Prostate gland (tissue), 2 donors: ENCODE measurements at regions not wholly inside any gene's neighbourhood (a gene's known extent, or its start where the extent isn't known, plus 50 kb on each side); places are given as distances from the start of the nearest gene placed in this dataset.

ENCODE experiments used
- DNase-seq: peaks from one replicate; pipeline ENCODE4 v3.0.0-alpha.2; 2019; ENCODE audit warnings: low spot score
- H3K27ac ChIP-seq, 2 donors: fragments of 200-600 bp; sonication (generic); 2 replicates each; pipeline ENCODE4 v1.5.1; 2017 to 2019
- H3K27me3 ChIP-seq: fragments of 200-600 bp; sonication (generic); replicated peaks from 2 replicates; pipeline ENCODE4 v1.5.1; 2019; ENCODE audit not compliant: insufficient read depth
- H3K36me3 ChIP-seq, 2 donors: fragments of 200-600 bp; sonication (generic); 1 replicate in 1 of 2; 2 replicates in 1 of 2; pipeline versions ENCODE4 v1.5.1 to v1.8.1; 2017 to 2019
- H3K4me1 ChIP-seq: fragments of 200-600 bp; sonication (generic); replicated peaks from 2 replicates; pipeline ENCODE4 v1.5.1; 2019
- H3K4me3 ChIP-seq, 2 donors: fragments of 200-600 bp; sonication (generic); 2 replicates each; pipeline ENCODE4 v1.5.1; 2017 to 2019
- H3K9me3 ChIP-seq: fragments of 200-600 bp; sonication (generic); 2 replicates; pipeline ENCODE4 v1.5.1; 2017
- POLR2A ChIP-seq: fragments of 450-650 bp; IDR thresholded peaks from one replicate; pipeline ENCODE4 v1.6.1; 2016; ENCODE audit warnings: antibody characterized with exemption, mild to moderate bottlenecking
- POLR2AphosphoS5 ChIP-seq: sonication (generic); formaldehyde crosslinking; IDR thresholded peaks from one replicate; pipeline ENCODE4 v1.6.1; 2017; ENCODE audit warnings: antibody characterized with exemption
- WGBS: methylation state at CpG from one replicate; pipeline ENCODE4 v1.1.5; 2018; 5-methylcytosine and 5-hydroxymethylcytosine counted together
- intact Hi-C: fragments of 100-400 bp; cut with DNase I; formaldehyde crosslinking; loops from one replicate; pipeline ENCODE4 v1.14.2; 2022
- TF ChIP-seq, protein P1 (sequence below), 4 experiments: fragments of 200-600 bp in 2 of 4; fragments of 450-650 bp in 2 of 4; sonication (generic) in 2 of 4; IDR thresholded peaks; 1 replicate in 3 of 4; 2 replicates in 1 of 4; pipeline ENCODE4 v1.5.1; 2016 to 2019; ENCODE audit warnings: antibody characterized with exemption in 4 of 4, mild to moderate bottlenecking in 2 of 4, moderate library complexity in 2 of 4

DNA sequence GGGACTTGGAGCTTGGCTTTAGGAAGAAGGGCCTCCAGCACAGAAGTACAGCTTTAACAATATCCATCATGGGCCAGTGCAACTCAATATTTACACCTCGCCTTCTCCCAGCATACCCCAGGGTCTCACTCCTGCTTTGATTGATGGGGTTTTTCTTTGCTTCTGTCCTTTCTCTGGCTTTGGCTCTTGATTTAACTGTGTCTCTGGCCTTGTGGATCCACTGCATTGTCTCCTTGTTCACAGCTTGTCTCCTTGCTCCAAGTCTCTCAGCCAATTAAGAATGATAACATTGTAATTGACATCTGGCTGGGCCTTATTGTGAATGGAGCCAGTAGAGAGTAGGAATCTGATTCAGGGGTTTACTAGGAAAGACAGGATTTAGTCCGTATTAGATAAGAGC, 1019.5 kb downstream of the TMEM182 start:
- no peak overlapping the region for H3K27ac ChIP-seq
- no peaks in the 10 kb centered on the region for H3K27me3 ChIP-seq
- no peak for DNase-seq
- no peaks in the 10 kb centered on the region for H3K4me1 ChIP-seq
- H3K36me3 ChIP-seq = no peaks in the 10 kb centered on the region
- no peak for TF ChIP-seq POLR2A
- TF ChIP-seq POLR2AphosphoS5 = no peak
- TF ChIP-seq, protein P1, sequence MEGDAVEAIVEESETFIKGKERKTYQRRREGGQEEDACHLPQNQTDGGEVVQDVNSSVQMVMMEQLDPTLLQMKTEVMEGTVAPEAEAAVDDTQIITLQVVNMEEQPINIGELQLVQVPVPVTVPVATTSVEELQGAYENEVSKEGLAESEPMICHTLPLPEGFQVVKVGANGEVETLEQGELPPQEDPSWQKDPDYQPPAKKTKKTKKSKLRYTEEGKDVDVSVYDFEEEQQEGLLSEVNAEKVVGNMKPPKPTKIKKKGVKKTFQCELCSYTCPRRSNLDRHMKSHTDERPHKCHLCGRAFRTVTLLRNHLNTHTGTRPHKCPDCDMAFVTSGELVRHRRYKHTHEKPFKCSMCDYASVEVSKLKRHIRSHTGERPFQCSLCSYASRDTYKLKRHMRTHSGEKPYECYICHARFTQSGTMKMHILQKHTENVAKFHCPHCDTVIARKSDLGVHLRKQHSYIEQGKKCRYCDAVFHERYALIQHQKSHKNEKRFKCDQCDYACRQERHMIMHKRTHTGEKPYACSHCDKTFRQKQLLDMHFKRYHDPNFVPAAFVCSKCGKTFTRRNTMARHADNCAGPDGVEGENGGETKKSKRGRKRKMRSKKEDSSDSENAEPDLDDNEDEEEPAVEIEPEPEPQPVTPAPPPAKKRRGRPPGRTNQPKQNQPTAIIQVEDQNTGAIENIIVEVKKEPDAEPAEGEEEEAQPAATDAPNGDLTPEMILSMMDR (IDR thresholded peaks at IDR 0.05) = no peak
- 87% methylated on average over 2 of the region's 2 CpGs for WGBS
- no peaks in the 10 kb centered on the region for H3K9me3 ChIP-seq
- intact Hi-C loops = no loop called here
- H3K4me3 ChIP-seq = no peak overlapping the region

DNA sequence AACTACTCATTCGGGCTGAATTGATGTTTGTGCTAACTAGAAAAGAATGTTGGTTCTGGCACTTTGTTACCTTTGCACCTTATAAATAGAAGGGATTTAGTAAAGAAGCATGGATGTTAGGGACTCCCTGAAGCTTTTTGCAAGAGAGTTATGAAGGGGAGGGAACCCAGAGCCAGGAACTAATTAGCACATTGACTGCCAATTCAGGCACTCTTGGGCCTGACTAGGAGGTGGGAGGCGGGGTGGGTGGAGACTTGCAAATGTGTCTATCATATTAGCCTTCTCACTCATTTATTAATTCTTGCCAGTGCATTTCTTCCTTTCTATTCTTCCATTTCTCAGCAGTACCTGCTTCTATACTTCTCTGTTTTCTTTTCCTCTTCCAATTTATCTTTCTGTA, 1022.4 kb downstream of the TMEM182 start:
- Histone ChIP-seq H3K36me3 (no peaks in the 10 kb centered on the region), H3K4me3 (no peak overlapping the region), H3K9me3 (no peaks in the 10 kb centered on the region), H3K4me1 (no peaks in the 10 kb centered on the region), H3K27ac (no peak overlapping the region), H3K27me3 (no peaks in the 10 kb centered on the region)
- intact Hi-C loops = no loop called here
- 57% methylated on average over 2 of the region's 2 CpGs for WGBS
- DNase-seq = no peak
- TF ChIP-seq, protein P1 (IDR thresholded peaks at IDR 0.05) = no peak
- TF ChIP-seq POLR2A = no peak
- TF ChIP-seq POLR2AphosphoS5 = no peak

DNA sequence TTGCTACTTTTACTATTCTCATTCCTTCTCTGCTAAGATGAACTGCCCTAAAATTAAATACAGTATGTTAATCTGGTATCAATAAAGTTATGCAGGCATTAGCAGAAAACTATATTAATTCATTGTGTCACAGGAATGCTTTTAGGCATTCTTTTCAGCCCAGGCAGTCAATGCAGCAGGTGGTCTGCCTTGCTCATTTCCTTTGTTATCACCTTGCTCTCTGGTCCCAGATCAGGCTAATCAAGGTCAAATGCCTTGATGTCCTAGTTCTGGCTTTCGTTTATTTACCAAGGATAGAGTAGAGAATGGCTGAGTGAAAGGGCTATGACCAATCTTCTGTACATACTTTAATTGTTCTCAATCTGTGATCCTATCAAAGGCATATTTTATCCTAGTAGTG, 1023.6 kb downstream of the TMEM182 start:
- WGBS = 48% methylated on average over 1 of the region's 1 CpG
- Histone ChIP-seq H3K4me3 (no peak overlapping the region), H3K36me3 (no peaks in the 10 kb centered on the region), H3K27ac (no peak overlapping the region), H3K9me3 (no peaks in the 10 kb centered on the region), H3K27me3 (no peaks in the 10 kb centered on the region), H3K4me1 (no peaks in the 10 kb centered on the region)
- intact Hi-C loops = no loop called here
- TF ChIP-seq POLR2A (no peak), POLR2AphosphoS5 (no peak)
- TF ChIP-seq, protein P1 (IDR thresholded peaks at IDR 0.05) = no peak
- no peak for DNase-seq

DNA sequence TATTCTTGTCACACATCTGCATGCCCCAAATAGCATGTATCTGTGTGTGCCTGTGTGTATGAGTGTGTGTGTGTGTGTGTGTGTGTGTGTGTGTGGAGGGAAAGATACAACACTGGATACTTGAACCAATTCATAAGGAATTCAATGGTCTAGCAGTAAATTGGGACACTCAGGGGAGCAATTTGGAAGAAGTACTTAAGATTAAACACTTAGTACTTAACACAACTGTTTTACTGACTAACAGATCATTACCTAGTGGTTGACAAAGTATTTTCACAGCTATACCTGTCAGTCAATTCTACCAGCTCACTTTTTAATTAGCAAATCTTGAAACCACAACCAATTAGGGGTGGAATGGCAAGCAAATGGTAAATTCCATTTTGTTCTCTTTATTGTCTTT, 1024.1 kb downstream of the TMEM182 start:
- no peaks in the 10 kb centered on the region for H3K36me3 ChIP-seq
- intact Hi-C loops = no loop called here
- no peaks in the 10 kb centered on the region for H3K9me3 ChIP-seq
- no peaks in the 10 kb centered on the region for H3K4me1 ChIP-seq
- no peaks in the 10 kb centered on the region for H3K27me3 ChIP-seq
- DNase-seq = no peak
- no peak for TF ChIP-seq POLR2AphosphoS5
- TF ChIP-seq POLR2A = no peak
- TF ChIP-seq, protein P1 (IDR thresholded peaks at IDR 0.05) = no peak
- no peak overlapping the region for H3K4me3 ChIP-seq
- H3K27ac ChIP-seq = no peak overlapping the region

DNA sequence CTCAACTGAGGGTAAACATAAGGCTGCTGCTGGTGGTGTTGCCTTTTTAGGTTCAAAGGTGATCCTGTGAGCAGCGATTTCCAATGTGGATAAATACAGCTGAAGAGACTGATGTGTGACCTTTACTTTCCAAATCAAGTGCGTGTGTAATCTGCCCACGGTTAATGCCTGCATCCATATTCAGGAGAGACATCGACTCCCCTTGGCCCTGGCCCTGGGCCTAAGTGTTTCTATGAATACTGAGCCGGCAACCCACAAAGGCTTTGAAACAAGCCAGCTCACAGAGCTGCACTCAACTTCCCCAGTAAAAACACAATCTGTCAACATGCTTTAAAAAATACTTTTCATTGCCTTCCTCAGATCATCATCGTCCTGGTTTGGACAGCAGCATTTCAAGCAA, 1026.6 kb downstream of the TMEM182 start:
- no peak overlapping the region for H3K4me3 ChIP-seq
- no peaks in the 10 kb centered on the region for H3K9me3 ChIP-seq
- H3K27me3 ChIP-seq = no peaks in the 10 kb centered on the region
- intact Hi-C loops = no loop called here
- H3K4me1 ChIP-seq = no peaks in the 10 kb centered on the region
- DNase-seq = no peak
- TF ChIP-seq, protein P1 (IDR thresholded peaks at IDR 0.05) = no peak
- TF ChIP-seq POLR2A (no peak), POLR2AphosphoS5 (no peak)
- 11% methylated on average over 6 of the region's 6 CpGs for WGBS
- no peak overlapping the region for H3K27ac ChIP-seq
- no peaks in the 10 kb centered on the region for H3K36me3 ChIP-seq
